Pancreas (tissue), 10 donors: ENCODE measurements at regions not wholly inside any gene's neighbourhood (a gene's known extent, or its start where the extent isn't known, plus 50 kb on each side); places are given as distances from the start of the nearest gene placed in this dataset.

Source experiments
- ATAC-seq, 4 donors: fragments of 200-7000 bp; cut with Tn5 transposase; one replicate each; pipeline versions ENCODE4 v1.8.0 to v1.9.1; 2020; ENCODE audit warnings: mild to moderate bottlenecking in 4 of 4, moderate library complexity in 4 of 4
- DNase-seq, 6 donors: peaks; one replicate each; pipeline ENCODE4 v3.0.0-alpha.2; 2020
- FAIRE-seq: peaks from 2 replicates; lab custom pipeline; 2012; peaks lifted over from hg19 to GRCh38; lab: Jason Lieb, UNC
- H3K27ac ChIP-seq, 4 donors: fragments of 200-600 bp; sonication (generic); 1 replicate in 3 of 4; 2 replicates in 1 of 4; pipeline versions ENCODE4 v1.5.0 to v1.8.0; 2020
- H3K27me3 ChIP-seq, 4 donors: fragments of 200-600 bp; one replicate each; pipeline ENCODE4 v1.8.0; 2021
- H3K36me3 ChIP-seq, 3 donors: fragments of 200-600 bp; sonication (generic) in 1 of 3; one replicate each; pipeline versions ENCODE4 v1.5.0 to v1.8.0; 2020 to 2021
- H3K4me1 ChIP-seq, 3 donors: fragments of 200-600 bp; one replicate each; pipeline ENCODE4 v1.8.0; 2021
- H3K4me3 ChIP-seq, 4 donors: fragments of 200-600 bp; sonication (generic) in 2 of 4; one replicate each; pipeline versions ENCODE4 v1.5.0 to v1.8.0; 2020 to 2021
- H3K9me3 ChIP-seq, 4 donors: fragments of 200-600 bp; one replicate each; pipeline ENCODE4 v1.8.0; 2021
- WGBS, 2 donors: extraction: QIAGEN DNeasy Blood & Tissue Kit; methylation state at CpG; one replicate each; pipeline ENCODE4 v1.1.7; 2013; 5-methylcytosine and 5-hydroxymethylcytosine counted together
- intact Hi-C, 3 donors: fragments of 100-400 bp; cut with DNase I; formaldehyde crosslinking; loops; one replicate each; pipeline versions ENCODE4 v1.11.1 to v1.14.2; 2022
- TF ChIP-seq, protein P1 (sequence below), 4 donors: fragments of 200-600 bp; sonication (generic) in 3 of 4; IDR thresholded peaks; one replicate each; pipeline versions ENCODE4 v1.5.0 to v1.8.0; 2021; ENCODE audit warnings: antibody characterized with exemption in 4 of 4
- donor health status: healthy with polysubstance abuse.
- donor health status: DM: no; HTN: no; CAD: no; lungs with moderate emphysema.
- donor health status: DM: no; HTN: no; CAD: no.
- donor health status: control.
- donor health status: control.
- donor health status: Bipolar disorder and iron deficiency.
- donor health status: DM: yes; HTN: yes; CAD: no.
- donor health status: DM: no; HTN: no; CAD: no.
- donor health status: DM: no; HTN: no; CAD: no.
- donor health status: DM: yes; HTN: yes; CAD: no.

- H3K36me3 ChIP-seq = no peaks in the 10 kb centered on the region
- TF ChIP-seq, protein P1, sequence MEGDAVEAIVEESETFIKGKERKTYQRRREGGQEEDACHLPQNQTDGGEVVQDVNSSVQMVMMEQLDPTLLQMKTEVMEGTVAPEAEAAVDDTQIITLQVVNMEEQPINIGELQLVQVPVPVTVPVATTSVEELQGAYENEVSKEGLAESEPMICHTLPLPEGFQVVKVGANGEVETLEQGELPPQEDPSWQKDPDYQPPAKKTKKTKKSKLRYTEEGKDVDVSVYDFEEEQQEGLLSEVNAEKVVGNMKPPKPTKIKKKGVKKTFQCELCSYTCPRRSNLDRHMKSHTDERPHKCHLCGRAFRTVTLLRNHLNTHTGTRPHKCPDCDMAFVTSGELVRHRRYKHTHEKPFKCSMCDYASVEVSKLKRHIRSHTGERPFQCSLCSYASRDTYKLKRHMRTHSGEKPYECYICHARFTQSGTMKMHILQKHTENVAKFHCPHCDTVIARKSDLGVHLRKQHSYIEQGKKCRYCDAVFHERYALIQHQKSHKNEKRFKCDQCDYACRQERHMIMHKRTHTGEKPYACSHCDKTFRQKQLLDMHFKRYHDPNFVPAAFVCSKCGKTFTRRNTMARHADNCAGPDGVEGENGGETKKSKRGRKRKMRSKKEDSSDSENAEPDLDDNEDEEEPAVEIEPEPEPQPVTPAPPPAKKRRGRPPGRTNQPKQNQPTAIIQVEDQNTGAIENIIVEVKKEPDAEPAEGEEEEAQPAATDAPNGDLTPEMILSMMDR (IDR thresholded peaks at IDR 0.05) = no peak
- intact Hi-C loops = no loop called here
- DNase-seq (no peak), ATAC-seq (no peak), FAIRE-seq (peak; percentile 13)
- H3K4me1 ChIP-seq = no peaks in the 10 kb centered on the region
- no peak overlapping the region for H3K27ac ChIP-seq
- no peak overlapping the region for H3K4me3 ChIP-seq
- 96 to 98% methylated on average over 2 of the region's 2 CpGs for WGBS, 2 donors
- no peaks in the 10 kb centered on the region for H3K27me3 ChIP-seq
- H3K9me3 ChIP-seq = no peaks in the 10 kb centered on the region
Measured at GRCh38 chr4:128735714-128736113, 73.8 kb upstream of the JADE1 start.

DNA sequence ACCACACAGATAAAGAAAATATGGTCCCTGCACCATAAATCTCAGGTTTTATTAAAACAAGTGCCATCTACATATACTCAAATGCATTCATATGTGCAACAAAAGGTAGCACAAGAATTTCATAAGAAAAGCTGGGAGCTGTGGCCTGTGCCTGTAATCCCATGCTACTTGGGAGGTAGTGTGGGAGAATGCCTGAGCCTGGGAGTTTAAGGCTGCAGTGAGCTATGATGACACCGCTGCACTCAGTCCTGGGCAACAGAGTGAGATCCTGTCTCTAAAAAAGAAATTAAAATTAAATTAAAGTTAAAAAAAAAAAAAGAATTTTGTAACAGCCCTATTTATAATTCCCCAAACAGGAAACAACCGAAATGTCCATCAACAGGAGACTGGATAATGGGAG, 81.3 kb upstream of the JADE1 start:
- no peak for DNase-seq
- H3K36me3 ChIP-seq = no peaks in the 10 kb centered on the region
- WGBS, 2 donors = 95 to 96% methylated on average over 2 of the region's 2 CpGs

GRCh38 chr4:128727658-128728057, 81.8 kb upstream of the JADE1 start:
- no peaks in the 10 kb centered on the region for H3K36me3 ChIP-seq
- no peaks in the 10 kb centered on the region for H3K4me1 ChIP-seq
- FAIRE-seq = no peak
- TF ChIP-seq, protein P1 (IDR thresholded peaks at IDR 0.05) = no peak
- ATAC-seq = no peak
- no peak for DNase-seq
- intact Hi-C loops = no loop called here
- no peak overlapping the region for H3K27ac ChIP-seq
- no peaks in the 10 kb centered on the region for H3K27me3 ChIP-seq
- H3K4me3 ChIP-seq = no peak overlapping the region
- no peaks in the 10 kb centered on the region for H3K9me3 ChIP-seq

More for the DNA sequence above, 81.3 kb upstream of the JADE1 start:
- ATAC-seq = no peak
- FAIRE-seq = no peak
- no peaks in the 10 kb centered on the region for H3K27me3 ChIP-seq
- no peaks in the 10 kb centered on the region for H3K9me3 ChIP-seq
- no peaks in the 10 kb centered on the region for H3K4me1 ChIP-seq
- intact Hi-C loops = no loop called here
- no peak overlapping the region for H3K4me3 ChIP-seq
- TF ChIP-seq, protein P1 (IDR thresholded peaks at IDR 0.05) = no peak
- H3K27ac ChIP-seq = no peak overlapping the region

- DNase-seq = peak in 3 of 6 donors; percentile 28 to 47 (median 37)
- Histone ChIP-seq H3K27ac (no peak overlapping the region), H3K9me3 (no peaks in the 10 kb centered on the region), H3K4me1 (no peaks in the 10 kb centered on the region), H3K4me3 (no peak overlapping the region), H3K27me3 (no peaks in the 10 kb centered on the region), H3K36me3 (no peaks in the 10 kb centered on the region)
- intact Hi-C loops = no loop called here
- FAIRE-seq = no peak
- TF ChIP-seq, protein P1 (IDR thresholded peaks at IDR 0.05) = no peak
- 21 to 22% methylated on average over 3 of the region's 3 CpGs for WGBS, 2 donors
- peak; percentile 60 to 96 (median 90) for ATAC-seq
Measured at GRCh38 chr4:128725405-128726055, 84.0 kb upstream of the JADE1 start.

- FAIRE-seq (no peak), DNase-seq (no peak), ATAC-seq (no peak)
- 66 to 71% methylated on average over 2 of the region's 2 CpGs for WGBS, 2 donors
- TF ChIP-seq, protein P1 (IDR thresholded peaks at IDR 0.05) = no peak
- Histone ChIP-seq H3K36me3 (no peaks in the 10 kb centered on the region), H3K27me3 (no peaks in the 10 kb centered on the region), H3K4me3 (no peak overlapping the region), H3K9me3 (no peaks in the 10 kb centered on the region), H3K27ac (no peak overlapping the region), H3K4me1 (no peaks in the 10 kb centered on the region)
- intact Hi-C loops = no loop called here
Measured at GRCh38 chr4:128722911-128723310, 86.6 kb upstream of the JADE1 start.
